Stimulated activated CD8-positive, alpha-beta memory T cell treated with anti-CD3 and anti-CD28 coated beads, Interleukin-12 subunit alpha, Interleukin-12 subunit beta, amount 100 ng/mL, for 1 hour (primary cell): ENCODE measurements at regions not wholly inside any gene's neighbourhood (a gene's known extent, or its start where the extent isn't known, plus 50 kb on each side); places are given as distances from the start of the nearest gene placed in this dataset.

Source experiments
- DNase-seq: peaks from one replicate; pipeline ENCODE4 v3.0.0-alpha.2; 2020; ENCODE audit warnings: low read depth

DNA sequence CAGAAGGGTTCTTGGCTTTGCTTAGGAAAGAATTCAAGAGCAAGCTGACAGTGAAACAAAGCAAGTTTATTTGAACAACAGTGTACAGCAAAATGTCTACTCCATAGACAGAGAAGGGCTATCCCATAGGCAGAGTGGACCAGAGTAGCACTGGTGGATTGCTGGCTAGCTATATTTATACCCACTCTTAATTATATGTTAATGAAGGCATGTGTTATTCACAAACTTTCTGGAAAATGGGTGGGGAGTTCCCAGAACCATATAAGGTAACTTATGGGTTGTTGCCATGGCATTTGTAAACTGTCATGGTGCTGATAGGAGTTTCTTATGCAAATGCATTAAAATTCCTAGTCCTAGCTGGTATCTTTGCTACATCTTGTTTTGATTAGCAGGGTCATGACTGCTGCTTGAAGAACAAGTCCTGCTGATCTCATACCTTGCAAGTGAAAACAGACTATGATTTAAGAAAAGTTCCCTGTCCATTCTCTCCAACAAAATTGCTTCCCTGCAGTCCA is 330.5 kb downstream of the BUD13 start:
- no peak for DNase-seq

DNA sequence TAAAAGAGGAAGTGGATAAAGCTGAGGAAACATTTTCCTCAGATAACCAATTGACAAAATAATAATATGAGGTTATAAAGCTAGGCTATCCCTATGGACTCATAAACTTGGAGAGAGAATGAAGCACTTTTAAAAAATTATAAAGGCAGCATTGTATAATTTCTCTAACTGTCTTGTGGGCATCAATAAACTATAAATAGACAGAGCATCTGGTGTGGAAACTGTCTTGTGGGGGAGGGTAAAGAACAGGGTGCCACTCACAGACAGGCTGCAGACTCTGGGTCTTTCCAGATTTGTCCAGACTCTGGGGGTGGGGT is 333.5 kb downstream of the BUD13 start:
- no peak for DNase-seq

DNA sequence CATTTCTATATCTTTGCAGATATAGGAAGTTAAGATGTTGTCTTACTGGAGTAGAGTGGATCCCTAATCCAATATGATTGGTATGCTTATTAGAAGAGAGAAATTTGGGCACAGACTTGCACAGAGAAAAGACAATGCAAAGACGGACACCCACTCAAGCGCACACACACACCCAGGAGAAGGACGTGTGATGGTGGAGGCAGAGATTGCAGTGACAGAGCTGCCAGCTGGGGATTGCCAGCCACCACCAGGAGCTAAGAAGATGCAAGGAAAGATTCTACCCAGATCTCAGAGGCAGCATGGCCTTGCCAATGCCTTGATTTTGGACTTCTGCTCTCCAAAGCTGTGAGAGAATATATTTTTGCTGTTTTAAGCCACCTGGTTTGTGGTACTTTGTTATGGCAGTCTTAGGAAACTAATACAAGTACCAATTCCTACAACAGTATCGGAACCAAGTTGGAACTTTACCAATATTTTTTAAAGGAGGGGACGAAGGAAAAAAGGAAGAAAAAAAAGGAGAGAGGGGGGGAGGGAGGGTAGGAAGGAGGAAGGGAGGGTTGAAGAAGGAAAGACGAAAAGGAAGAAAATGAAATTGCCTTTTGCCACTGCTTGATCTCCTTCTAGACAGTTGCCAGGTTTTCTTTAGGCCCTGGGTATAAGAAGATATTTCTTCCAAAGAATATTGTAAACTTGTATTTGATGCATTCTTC is 334.0 kb downstream of the BUD13 start:
- DNase-seq = no peak

DNA sequence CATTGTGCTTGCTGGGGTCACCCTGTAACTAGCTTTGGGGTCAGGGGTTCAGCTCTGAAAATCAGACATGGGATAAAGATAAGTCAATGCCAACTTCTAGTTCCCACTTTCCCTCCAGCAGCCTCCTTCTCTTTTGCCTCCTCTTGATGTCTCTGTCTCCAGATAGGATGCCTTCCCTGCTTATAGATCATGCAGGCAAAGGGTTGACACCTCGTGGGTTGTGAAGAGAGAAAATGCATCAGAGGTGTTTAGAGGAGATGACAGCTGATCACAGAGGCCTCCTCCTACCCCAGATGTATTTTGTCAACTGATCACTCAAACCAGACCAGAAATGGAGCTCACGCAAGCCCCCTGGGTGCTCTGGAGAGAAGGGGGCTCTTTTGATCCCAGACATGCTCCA is 337.8 kb downstream of the BUD13 start:
- DNase-seq = no peak

DNA sequence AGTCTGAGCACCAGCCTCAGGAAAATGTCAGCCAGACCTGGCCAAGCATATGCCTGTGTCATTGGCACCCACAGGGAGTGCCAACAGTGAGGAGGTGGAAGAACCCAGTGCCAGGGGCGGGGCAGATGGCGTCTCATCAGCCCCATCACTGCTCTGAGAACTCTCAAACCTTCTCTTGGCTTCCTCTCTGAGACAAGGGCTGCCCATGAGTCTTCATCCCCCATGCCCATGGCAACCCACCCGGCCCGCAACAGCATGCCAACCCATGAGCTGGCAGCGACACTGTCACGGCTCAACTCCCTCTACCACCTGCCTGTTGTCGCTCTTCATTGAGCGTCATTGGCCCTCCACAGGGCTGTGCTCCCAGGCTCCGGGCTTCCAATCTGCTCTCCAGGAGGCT is 340.5 kb downstream of the BUD13 start:
- DNase-seq = no peak

DNA sequence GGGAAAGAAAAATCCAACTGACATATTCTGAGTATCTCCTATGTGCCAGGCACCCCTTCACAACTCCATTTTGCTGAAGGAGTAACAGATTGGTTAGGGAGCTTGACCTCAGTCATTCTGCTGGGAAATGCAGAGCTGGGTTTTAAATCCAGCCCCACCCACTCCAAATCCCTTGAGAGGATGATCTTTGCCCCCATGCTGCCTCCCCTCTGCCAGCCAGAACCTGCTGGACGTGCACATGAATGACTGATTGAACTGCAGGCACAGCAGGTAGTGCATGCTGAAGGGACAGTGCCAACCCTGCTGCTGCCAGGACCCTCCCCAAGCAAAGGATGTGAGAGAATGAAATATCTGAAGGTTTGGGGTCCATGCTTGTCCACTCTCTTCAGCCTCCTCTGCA is 340.9 kb downstream of the BUD13 start:
- no peak for DNase-seq

DNA sequence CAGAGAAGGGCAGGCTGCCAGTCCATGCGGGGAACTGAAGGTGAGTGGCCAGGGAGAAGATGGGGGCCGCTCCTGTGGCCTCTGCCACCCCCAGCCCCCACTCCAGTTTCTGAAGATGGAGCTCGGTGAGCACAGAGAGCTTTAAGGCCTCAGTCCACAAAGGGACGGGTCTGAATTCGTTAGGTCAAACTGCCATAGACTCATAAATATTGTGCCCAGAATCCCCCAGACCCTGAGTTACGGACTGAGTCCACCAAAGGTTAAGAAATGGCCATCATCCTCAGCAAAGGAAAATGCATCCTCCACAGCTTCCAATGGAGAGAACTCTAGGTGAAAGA is 344.2 kb downstream of the BUD13 start:
- no peak for DNase-seq

DNA sequence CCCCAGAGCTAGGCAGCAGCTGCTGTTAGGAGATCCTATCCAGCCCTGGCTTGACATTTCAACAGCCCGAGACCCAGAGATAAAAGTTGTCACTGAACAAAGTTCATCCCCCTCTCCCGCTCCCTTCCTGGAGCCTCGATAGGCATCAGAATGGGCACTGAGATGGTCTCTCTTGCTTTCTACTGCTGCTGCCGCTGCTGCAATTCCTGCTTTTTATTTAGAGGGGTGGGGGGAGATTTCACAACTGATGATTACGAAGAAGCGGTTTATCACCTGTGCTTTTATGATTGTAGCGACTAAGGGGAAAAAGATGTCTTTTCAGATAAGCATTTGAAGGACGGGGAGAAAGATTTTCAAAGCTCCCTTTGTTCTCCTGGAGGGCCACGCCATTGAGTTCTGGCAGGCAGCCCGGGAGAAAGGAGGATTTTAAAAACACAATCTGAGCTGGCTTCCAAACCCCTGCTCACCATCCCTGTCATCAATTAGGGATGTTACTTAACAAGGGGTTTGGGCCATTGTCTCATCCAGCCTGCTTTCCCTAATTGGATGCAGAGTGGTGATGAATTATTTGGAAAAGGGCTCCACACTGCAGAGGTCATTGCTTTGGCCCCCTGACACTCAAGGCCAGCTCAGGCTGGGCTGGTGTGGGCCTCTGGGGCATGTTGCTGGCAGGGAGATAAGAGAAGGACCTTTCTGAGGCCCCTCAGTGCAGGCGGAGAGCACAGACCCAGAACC is 344.7 kb downstream of the BUD13 start:
- no peak for DNase-seq

DNA sequence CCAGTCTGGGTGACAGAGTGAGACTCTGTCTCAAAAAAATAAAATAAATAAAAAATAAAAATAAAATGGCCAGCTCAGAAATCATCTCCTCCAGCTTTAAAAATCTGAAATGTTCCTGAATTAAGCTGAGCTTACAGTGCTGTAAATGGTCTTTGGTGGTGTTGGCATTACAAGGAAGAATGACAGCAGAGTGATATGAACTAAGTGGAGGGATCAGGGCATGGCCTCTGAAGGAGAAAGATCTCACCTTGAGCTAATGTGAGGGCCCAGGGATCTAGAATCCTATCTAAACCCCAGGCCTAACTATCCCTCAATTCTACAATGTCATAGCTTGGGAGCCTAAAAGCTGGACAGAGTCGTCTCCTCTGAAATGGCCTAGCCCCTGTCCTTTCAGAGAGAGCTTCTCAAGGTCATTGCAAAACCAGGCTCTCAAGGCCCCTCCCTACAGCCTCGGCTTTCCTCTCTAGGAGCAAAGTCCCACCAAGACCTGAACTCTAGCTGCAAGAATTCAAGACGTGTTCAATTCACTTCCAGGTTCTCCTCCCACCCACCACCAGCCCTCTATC is 345.4 kb downstream of the BUD13 start:
- no peak for DNase-seq

DNA sequence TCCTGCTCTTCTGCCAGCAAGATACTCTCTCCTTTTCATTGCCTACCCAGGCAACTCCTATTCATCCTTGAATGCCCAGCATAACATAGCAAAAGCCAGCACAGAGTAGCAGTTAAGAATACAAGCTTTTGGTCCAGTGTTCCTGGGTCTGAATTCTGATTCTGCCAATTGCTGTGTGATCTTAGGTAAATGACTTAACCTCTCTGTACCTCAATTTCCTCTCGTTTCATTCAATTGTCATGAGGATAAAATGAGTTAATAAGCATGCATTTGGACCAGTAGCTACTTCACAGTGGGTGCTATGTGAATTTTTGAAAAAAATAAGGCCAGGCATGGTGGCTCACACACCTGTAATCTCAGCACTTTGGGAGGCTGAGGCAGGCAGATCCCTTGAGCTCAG is 346.0 kb downstream of the BUD13 start:
- no peak for DNase-seq

DNA sequence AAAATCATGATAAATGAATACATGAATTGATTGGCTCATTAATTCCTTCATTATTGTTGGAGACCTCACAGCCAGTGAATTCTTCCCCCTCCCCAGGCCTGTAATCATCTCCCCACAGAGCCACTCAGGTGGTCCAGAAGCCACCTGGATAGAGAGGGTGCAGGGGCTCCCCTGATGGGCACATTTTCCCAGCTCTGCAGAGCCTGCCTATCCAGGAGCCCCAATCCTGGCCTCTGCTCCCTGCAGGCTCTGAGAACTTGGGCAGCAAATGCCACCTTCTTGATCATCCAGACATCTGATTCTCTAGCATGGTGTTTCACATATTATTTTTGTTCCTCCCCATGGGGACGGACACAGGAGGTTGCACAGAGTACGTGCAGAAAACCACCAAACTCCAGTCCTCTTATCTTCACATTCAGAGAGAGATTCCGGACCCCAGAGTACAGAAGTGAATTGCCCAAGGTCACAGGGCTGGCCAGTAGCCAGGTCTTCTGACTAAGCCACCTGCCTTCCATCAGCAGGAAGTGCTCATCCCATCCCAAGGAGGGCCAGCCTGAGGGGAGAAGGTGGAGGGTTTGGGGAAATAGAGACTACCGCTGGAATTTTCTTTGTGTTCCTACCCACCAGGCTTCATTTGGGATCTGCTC is 348.0 kb downstream of the BUD13 start:
- no peak for DNase-seq

DNA sequence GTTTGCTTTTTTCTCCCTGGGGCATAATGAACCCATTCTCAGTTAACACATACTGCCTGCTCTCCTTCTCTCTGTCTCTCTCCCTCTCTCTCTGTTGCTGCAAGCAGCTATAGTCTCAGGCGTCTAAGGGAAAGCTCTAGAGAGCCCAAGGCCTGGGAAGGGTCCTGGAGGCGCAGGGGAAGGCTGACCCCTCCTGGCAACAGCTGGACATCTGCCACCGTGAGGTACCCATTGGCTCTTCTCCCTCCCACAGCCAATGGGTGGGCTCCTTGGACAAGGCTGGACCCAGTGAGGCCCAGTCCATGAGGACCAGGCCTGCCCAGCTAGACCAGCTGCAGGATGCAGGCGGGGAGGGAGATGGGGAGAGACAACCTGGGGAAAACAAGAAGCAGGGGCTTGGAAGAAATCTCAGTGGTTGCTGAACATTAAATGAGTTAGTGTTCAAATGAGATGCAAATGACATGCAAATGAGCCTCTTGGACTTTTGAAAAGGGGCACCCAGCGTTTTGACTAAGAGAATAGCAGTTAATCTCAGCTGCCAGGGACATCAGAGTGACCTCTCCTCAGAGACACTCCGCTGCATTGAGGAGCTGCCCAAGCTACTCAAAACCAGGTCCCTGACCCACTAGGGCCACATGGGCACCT is 349.7 kb downstream of the BUD13 start:
- no peak for DNase-seq

DNA sequence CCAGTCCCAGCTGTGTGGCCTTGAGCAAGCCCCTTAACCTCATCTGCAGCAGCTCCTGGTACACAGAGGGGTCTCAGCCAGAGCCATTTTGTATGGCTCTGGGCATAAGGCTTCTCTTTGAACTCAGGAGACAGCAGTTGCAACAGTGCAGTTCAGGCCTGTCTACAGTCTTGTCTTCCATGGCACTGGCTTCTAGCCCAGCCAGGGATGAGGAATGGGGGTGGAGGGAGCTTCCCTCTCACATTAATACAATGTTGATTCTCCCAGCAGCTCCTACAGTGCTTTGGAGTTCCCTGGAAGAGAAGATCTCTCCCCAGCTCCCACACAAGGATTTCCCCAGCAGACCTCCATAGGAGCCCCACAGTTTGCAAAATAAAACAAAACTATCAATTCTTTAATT is 350.2 kb downstream of the BUD13 start:
- DNase-seq = no peak

DNA sequence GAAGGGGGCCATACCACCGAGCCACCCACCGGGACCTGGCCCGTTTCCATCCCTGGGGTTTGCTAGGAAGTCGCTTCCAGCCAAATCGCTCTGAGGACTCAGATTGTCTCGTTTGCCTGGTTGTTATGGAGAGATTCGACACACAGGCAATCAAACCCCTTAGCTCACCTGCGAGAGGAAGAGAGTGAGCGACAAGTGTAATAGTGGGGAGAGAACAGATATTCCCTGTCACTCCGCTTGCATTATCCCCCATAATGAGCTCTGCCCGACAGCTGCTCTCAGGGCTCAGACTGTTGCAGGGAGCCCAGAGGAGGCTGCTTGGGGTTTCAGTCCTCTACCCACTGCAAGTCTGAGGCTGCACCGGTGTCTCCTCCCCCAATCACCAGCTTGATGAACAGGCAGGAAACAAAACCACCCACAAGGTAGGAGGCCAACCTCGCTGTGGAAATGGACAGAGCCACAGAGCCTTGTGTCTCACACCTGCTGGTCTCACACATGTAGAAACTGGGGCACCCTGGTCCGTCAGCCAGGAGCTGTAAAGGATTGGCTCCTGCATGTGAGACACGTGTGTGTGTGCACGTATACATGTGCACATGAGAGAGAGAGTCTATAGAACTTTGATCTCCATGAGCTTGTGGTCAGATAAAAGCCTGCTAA is 351.1 kb downstream of the BUD13 start:
- no peak for DNase-seq

DNA sequence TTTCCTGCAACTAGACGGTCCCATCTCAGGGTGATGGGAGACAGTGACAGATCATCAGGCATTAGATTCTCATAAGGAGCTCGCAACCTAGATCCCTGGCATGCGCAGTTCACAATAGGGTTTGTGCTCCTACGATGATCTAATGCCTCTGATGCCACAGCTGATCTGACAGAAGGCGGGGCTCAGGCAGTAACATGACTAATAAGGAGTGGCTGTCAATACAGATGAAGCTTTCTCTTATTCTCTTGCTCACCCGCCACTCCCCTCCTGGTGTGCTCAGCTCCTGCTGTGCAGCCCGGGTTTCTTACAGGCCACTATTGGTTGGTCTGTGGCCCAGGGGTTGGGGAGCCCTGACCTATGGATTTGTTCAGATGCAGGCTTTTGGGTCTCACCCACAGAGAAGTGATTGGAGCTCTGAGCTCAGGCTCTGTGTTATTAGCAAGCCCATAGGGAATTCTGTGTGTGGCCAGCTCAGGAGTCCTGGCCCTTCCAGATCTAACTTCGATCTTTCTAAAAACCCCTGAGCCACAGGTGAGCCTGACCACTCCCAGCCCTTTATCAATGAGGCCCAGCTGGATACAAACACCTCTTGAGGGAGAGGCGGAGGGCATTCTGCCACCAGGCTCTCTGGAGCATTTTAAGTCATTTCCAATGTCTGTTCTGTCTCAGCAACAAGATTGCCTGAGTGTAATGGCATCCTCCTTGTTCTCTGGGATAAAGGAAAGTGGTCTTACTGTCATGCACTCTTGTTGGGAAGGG is 351.8 kb downstream of the BUD13 start:
- DNase-seq = no peak

DNA sequence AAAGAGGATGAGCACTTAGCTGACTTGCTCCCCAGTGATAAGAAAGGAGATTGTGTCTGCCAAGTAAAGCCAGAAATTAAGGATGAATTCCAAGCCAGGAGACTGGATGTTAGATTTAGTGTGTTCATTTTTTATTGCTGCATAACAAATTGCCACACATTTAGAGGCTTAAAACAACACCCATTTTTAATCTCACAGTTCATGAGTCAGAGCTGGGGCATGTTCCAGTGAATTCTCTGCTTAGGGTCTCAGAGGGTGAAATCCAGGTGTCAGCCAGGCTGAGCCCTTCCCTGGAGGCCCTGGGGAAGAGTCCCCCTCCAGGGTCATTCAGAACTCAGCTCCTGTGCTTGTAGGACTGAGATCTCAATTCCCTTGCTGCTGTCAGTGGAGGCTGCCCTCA is 352.8 kb downstream of the BUD13 start:
- no peak for DNase-seq

DNA sequence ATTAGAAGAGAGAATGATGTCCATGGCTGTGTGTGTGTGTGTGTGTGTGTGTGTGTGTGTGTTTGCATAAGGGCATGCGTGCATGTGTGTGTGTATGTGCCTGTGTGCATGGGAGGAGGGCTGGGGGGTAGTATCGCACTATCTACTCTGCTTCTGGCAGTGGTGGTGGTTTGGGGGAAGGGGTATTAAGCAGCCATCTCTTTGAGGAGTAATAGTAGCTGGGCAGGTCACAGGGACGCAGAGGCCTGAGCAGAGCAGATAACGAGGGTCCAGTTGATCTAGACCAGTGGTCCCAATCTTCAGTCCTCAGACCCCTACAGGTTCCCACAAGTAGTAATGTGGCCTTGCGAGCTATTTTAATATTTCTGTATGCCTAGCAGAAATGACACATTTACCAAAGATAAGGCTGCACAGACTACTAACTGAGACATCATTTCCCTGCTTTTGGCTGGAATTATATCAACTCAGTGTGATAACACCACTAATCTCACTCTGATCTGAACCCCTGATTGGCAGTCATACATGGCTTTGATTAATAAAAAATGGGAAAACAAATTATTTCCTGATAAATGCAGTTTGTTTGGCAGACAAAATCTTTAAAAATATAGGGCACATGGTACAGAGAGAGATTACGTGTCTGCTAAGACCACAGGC is 354.3 kb downstream of the BUD13 start:
- DNase-seq = no peak

DNA sequence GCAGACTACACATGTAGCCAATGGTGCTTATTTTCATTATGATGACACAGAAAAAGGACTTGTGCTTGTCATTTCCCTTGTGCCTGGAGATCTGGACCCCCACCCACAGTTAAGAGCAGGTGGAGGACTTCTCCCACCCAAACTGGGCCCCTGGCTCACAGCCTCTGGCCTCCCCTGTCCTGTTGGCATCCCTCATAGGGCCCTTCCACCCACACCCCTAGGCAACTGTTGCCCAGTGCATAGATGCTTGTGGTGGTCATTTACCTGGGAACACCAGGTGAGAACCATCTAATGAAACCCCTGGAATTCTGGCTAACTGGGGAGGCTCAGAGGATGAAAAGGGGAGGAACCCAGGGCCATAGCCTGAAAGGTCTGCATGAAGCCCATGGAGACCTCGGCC is 355.9 kb downstream of the BUD13 start:
- DNase-seq = no peak

DNA sequence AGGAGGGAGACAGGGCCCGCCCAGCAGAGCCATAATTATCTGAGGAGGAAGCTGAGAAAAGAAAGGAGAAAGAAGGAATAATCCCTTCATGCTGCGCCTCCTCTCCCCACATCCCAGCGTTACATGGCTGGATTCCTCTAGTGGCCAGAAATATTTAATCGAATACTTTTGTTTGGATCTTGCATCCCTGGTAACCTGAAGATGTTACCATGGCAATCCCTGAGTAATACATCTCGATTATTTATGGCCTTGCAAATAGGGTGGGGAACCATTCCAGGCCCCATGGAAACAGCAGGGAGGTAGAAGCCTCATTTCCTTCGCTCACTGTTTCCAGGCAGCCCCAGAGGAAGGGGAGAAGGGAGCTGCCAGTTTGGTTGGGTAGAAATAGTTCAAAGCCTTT is 357.7 kb downstream of the BUD13 start:
- no peak for DNase-seq

DNA sequence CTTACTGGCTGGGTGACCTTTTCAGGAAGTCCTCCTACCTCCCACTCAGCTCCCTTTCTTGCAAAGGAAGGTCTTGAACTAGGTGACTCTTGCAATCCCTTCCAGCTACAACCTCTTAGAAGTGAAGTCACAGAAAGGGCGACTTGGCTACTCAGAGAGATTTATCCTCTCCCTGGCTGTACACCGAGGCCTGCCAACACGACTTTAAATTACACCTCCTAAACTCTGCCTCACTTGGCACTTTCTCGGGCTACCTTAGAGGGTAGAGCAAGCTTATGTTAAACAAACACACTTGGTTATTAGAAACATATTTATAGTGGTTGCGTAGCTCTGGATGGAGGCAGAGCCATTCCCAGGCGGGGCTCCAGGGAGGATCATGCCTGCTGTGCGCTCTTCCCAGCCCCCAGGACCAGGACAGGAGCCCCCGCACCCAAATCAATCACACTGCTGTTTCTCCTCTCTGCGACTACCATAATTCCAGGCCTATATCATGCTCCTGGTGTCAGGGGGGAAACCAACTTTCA is 358.4 kb downstream of the BUD13 start:
- no peak for DNase-seq
